PC-3 (cell line): ENCODE measurements at regions not wholly inside any gene's neighbourhood (a gene's known extent, or its start where the extent isn't known, plus 50 kb on each side); places are given as distances from the start of the nearest gene placed in this dataset.

Source experiments
- EZH2 ChIP-seq: fragments of 300-600 bp; sonication (generic); IDR thresholded peaks from one replicate; pipeline ENCODE4 v1.6.1; 2017; ENCODE audit warnings: antibody characterized with exemption, mild to moderate bottlenecking, low read length; ENCODE audit not compliant: unreplicated experiment
- TF ChIP-seq, protein P1 (sequence below): fragments of 300-600 bp; sonication (generic); conservative IDR thresholded peaks from 2 replicates; pipeline ENCODE4 v1.5.1; 2017; ENCODE audit warnings: antibody characterized with exemption, low read depth, mild to moderate bottlenecking, low read length

DNA sequence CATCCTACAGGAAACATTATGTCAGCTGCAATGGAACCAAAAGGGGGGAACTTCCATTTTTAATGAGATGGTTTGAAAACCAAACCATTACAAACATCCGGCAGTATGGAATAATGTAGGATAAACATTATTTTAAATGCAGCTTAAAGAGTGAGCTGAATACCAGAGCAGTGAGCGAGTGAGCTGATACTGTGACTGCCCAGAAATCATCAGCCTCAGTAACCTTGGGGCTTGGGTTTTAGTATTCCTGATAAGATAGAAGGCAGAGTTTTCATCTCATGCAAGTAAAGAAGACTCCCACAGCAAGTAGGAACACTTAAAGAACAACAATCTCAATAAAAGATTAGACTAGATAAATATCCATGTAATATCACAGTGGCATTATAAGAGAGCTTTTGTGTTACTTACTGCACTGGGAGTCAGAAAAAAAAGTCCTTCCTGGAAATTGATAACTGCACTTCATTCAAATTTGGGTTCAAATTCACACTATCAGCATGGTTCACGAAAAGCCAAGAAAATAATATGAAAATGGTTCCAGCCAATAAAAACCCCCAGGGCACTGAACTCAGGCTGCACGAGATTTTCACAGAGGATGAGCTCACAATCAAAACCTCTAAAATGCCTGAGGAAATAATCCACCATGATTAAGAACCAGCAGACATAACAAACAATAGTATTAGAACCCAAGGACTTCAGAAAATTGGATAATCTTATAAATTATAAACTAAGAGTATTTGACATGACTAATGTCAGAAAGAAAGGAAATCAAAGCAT is 115.7 kb downstream of the MTPAP start:
- no peak for TF ChIP-seq EZH2
- TF ChIP-seq, protein P1, sequence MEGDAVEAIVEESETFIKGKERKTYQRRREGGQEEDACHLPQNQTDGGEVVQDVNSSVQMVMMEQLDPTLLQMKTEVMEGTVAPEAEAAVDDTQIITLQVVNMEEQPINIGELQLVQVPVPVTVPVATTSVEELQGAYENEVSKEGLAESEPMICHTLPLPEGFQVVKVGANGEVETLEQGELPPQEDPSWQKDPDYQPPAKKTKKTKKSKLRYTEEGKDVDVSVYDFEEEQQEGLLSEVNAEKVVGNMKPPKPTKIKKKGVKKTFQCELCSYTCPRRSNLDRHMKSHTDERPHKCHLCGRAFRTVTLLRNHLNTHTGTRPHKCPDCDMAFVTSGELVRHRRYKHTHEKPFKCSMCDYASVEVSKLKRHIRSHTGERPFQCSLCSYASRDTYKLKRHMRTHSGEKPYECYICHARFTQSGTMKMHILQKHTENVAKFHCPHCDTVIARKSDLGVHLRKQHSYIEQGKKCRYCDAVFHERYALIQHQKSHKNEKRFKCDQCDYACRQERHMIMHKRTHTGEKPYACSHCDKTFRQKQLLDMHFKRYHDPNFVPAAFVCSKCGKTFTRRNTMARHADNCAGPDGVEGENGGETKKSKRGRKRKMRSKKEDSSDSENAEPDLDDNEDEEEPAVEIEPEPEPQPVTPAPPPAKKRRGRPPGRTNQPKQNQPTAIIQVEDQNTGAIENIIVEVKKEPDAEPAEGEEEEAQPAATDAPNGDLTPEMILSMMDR, result no peak
